ENCODE measurements at regions not wholly inside any gene's neighbourhood (a gene's known extent, or its start where the extent isn't known, plus 50 kb on each side); places are given as distances from the start of the nearest gene placed in this dataset.
A peak's percentile ranks its signal among the peaks of the same experiment; 100 is the strongest.
"Not testable (repeated sequence)": the region's sequence is repeated elsewhere in the genome, so short reads cannot be mapped to it uniquely, and the experiment has no call there.

DNA sequence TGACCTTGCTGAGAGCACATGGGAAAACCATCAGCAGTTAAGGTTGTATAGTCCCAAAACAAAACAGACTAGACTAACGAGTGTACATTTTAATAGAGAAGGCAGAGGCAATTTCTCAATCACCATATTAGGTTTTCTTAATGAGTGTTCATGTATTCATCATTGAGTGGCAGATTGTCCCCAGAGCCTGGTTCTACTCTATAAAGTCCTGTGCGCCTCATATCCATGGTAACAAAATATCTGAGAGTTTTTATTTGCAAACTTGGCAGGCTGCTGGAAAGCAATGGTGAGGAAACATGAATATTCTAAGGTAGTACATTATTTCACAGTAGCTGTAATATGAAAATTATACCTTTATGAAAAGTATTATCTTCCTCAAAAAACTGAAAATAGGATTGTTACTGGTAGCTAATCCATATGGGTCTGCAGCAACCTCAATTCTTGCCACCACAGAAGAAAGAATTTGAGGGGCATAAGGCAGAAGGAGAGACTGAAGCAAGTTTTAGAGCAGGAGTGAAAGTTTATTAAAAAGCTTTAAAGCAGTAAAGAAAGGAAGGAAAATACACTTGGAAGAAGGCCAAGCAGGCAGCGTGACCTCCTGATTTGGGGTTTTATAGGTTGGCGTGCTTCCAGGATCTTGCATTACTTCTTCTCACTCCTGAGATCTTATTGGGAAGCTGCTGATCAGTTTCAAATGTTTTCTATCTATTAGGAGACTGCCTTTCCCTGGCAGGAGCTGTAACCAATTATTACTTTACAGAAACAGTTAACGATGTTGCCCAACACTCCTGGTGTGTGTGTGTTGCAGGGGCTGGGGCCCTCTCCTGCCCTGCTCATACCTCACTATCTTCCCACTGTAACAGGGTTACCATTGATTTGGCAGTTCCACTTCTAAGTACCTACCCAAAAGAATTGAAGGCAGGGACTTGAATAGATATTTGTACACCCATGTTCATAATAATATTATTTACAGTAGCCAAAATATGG is 154.0 kb upstream of the NUDT4 start:
- peak in 1 of 2 experiments; percentile 5 for DNase-seq

DNA sequence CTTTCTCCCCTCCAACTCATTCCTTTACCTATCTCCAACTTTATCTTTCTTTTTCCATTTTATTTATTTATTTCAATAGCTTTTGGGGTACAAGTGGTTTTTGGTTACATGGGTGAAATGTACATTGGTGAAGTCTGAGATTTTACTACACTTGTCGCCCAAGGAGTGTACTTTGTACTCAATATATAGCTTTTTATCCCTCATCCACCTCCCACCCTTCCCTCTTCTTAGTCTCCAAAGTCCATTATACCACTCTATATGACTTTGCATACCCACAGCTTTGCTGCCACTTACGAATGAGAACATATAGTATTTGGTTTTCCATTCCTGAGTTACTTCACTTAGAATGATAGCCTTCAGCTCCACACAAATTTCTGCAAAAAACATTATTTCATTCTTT is 152.6 kb upstream of the NUDT4 start:
- no peak for DNase-seq

DNA sequence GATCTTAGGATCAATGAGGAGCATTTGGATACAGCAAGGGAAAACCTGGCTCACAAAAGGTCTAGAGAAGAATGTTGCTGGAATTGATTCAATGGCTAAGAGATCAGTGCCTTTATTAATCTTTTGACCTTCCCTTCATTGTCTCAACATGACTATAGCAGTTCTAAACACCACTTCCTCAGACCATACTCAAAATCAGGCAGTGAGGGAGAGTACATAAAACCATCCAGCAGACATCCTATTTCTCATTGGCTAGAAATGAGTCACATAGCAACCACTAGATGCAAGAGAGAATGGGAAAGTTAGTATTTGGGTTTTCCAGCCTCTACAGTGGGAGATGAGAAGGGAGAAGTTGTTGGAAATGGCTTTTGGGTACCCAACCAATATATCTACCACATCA is 151.4 kb upstream of the NUDT4 start:
- DNase-seq: no peak

DNA sequence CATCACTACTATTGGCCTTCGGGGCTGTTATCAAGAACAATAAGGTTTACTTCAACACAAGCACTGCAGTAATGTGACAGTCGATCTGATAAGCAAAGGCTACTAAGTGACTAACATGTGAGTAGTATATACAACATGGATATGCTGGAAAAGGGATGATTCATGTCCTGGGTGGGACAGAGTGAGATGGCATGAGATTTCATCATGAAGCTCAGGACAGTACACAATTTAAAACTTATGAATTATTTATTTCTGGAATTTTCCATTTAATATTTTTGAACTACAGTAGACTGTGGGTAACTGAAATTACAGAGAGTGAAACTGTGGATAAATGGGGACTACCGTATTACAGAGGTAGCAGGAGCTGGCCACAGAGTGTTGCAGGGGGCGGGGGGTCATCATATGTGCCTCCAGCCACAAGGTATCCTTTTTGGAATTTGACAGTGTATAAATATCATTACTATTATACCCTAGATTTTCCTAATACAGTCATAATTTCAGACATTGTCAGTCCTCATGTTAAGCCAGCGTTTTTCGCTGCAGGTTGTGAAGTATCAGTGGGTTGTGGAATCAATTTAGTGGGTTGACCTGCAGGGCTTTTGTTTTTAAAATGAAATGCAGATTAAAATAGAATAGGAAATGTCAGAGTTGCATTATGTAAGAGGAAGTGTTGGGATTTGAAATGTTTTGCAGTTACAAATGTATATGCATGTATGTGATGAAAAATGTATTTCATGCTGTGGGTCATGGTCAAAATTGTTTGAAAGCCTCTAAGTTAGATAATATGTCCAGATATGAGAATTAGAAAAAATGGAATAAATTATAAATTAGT is 148.0 kb upstream of the NUDT4 start:
- no peak for DNase-seq

DNA sequence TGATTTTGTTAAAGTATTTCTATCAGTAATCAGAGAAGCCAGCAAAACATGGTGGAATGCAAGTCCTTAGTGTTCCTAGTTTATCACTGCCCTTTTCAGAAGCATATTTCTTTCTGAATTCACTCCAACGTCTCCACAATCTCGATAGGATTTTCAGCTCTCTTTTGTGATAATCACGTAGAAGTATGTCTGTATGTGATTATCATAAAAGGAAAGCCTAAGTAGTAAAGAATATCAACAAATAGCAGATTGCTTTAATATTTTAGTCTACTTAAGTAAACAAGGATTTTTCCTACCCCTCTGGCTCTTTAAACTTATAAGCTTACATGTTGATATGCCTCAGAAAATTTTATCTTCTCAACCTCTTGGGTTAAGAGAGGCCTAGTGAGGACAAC is 147.4 kb upstream of the NUDT4 start:
- no peak for DNase-seq

DNA sequence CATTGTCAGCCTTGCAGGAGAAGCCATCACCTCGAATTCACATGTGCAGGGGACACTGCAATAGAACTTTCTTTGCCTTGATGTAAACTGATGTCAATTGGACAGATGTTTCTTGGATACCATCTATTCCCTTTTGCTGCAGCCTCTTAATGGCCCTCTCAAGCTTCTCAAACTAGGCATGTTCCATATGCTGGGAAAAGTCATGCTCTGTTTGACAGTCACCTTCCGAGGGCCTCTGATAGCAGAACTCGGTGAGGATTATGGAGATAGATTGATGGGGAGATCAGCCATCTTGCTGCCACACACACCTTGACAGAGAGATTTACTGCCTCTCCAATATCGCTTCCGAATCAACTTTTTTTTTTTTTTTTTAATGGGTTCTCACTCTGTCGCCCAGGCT is 145.8 kb upstream of the NUDT4 start:
- DNase-seq: no peak

DNA sequence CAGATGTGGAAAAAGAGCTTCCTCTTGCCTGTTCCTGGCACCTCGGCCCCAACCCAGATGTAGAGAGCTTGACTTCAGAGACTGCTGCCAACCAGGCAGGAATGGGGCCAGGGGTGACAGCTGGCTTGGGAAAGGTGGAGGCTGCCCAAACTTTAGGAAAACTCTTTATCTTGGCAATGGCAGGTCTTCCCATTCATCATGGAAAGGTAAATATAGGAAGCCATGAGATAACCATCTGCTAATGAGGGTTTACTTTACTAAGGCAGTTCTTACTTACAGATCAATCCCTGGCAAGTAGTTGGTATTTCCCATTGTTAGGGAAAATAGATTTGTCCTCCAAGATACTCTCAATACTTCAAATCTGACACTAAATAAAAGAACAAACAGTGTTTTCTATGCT is 143.1 kb upstream of the NUDT4 start:
- no peak for DNase-seq

DNA sequence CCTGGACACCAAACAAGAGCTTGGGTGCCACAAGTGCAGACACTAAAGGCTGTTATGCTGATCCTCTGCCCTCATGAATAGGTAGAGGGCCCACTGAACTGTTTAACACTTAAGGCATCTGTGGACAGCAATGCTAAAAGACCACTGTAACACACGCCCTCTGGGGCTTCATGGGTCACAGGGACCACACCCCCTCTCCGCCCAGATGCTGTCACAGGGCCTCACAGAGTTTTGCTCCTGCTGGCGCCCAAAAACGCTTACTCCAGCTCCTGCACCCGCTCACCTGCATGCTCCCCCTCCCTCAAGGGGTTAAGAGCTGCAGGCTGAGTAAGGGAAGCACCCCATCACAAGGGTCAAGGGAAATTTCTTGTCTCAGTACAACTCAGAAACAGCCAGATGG is 141.8 kb upstream of the NUDT4 start:
- no peak for DNase-seq

DNA sequence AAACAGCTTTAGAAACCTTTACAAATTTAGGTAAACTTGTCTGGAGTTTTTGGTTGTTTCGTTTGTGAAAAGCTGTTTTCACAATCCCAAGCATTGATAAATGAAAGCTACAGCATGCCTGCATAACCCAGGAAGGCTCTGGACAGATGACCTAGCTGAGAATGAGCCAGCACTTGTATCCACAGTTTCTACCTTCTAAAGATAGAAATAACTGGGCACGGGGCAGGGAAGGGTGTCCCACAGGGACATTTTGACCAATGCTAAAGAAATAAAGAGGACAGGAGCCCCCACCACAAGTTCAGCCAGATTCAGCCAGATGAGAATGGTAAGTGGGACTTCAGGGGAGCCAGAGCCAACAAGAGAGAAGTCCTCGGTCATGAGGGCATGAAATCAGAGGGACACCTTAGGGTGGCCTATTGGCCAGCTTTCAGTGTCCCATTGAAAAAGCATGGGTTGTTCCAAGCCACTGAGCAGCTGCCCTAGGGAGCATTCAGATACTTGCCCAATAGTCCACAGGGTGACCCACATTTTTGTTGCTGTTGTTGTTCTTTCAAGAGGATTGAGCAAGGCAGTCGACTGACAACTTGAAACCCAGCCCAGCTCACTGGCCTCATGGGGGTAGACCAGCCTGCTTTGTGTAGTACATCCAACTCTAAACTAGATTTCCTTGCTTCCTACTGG is 140.3 kb upstream of the NUDT4 start:
- DNase-seq: no peak

DNA sequence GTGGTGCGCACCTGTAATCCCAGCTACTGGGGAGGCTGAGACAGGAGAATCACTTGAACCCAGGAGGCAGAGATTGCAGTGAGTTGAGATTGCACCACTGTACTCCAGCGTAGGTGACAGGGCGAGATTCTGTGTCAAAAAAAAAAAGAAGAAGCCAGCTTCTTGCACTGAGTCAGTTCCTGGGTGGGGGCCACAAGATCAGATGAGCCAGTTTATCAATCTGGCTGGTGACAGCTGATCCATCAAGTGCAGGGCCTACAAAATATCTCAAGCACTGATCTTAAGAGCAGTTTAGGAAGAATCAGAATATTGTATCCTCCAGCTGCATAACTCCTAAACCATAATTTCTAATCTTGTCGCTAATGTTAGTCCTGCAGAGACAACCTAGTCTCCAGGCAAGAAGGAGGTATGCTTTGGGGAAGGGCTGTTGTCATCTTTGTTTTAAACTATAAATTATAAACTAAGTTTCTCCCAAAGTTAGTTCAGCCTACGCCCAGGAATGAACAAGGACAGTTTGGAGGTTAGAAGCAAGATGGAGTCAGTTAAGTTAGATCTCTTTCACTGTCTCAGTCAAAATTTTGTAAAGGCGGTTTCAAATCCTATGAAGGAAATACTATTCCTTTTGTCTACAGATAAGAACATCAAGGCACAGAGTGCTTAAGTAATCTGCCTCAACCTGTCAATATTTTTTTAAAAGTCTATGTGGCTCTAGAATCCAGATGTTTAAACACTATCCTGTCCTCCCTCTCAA is 139.0 kb upstream of the NUDT4 start:
- DNase-seq: not testable (repeated sequence)

DNA sequence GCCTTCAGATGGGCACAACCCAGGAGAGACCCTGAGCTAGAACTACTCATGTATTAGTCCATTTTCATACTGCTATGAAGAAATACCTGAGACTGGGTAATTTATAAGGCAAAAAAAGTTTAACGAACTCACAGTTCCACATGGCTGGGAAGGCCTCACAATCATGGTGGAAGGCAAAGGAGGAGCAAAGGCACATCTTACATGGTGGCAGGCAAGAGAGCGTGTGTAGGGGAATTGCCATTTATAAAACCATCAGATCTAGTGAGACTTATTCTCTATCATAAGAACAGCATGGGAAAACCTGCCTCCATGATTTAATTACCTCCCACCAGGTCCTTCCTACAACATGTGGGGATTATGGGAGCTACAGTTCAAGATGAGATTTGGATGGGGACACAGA is 137.9 kb upstream of the NUDT4 start:
- DNase-seq: not testable (repeated sequence)

DNA sequence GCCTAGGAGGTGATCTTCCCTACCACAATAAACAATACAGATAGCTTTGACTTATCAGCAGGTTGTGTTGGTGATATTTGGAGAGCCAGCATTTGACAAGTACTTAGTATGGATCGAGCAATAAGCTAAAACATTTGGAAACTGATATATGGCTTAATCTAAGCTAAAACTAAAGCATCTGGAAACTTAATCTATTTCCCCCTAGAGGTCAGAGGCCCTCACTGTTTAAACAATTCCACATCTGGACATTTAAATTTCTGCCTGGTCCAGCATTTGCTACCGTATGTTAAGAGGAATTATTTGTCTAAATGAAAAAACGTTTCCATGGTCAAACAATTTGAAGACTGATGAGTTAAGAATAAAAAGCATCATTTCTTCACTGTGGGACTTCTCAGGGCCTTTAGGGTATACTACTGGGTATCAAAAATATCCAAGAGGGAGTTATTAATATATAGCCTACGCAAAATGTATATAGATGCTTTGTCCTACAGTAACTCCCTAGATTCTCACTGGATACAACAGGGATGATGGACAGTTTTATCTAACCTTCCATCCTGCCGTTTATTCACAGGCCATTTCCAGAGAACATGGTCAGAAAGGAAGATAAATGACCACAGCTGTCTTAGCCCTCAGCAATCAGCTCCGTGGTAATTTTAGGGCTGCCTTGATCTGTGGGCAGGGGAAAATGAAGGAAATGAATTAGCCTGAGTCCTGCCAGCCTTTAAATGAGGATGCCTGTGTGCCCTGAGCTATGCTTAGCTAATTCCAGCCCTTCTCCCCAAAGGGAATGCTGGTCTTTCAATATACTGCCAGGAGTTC is 135.4 kb upstream of the NUDT4 start:
- DNase-seq: peak in 1 of 2 experiments; percentile 13

DNA sequence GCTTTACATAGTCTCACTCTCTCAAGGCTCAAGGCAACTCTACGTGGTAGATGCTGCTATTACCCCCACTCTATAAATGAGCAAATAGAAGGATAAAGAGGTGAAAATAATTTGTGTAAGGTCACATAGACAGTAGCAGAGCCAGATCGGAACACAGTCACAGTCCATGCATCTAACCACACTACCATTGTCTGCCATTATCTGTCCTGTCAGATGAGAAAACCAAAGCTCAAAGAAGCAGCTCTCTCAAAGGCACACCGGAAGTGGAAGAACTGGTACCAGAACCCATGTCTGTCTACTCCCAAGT is 134.4 kb upstream of the NUDT4 start:
- DNase-seq: no peak

DNA sequence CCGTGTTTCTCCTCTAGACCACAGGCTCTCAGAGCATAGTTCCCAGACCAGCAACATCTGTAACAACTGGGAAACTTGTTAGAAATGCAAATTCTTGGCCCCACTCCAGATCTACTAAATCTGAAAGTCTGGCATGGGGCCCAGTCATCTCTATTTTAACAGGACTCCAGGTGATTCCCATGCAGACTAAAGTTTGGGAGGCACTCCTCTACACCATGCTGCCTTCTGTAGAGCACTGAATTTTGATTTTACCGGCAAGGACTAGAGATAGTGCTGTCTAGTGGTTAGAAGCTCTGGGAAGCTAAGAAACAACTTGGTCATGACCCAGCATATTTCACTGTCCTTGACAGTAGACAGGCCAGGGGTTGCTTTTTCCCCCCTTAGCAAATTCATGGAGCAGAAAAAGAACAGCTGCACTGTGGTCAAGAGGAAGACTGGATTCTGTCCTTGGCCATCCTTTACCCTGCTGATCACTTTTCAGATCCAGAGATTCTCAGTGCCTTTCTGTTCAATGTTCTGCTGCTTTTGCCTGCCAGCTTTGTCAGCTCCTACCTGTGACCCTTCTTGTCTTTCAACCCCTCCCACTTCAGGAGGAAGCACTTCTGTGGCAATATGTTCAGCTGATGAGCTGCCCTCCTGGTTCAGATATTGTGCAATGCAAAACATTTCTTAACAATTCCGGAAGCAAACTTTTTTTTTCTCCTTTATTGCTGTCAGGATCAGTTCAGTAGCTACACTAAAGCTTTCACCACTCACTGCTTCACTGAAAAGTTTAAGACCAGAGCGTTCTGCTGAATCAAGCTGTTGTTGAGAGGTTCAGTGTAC is 133.8 kb upstream of the NUDT4 start:
- peak; percentile 84 to 87 for DNase-seq

DNA sequence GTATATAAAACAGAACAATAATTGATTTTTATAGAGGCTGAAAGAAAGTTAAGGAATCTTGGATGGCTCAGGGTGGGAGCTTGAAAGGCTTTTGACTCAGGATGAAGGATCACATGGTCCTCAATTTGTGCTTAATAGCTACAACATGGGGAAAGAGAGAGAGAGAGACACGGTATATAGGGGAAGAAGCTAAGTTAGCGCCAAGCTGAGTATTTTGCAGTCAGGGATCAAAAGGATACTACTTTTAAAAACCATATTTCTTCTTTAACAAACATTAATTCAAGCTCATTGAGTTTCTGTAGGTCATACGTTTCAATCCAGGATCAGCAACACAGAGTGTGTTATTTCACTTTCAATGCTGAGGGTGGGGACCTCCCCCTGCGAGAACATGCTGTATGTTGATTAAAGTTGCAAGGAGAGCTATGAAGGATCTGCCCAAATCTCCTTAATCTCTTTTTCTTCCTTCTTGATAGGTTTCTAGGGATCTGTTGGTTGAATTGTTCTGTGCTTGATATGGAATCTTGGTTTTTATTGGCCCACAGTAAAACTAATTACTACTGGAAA is 133.1 kb upstream of the NUDT4 start:
- DNase-seq: peak in 1 of 2 experiments; percentile 51

DNA sequence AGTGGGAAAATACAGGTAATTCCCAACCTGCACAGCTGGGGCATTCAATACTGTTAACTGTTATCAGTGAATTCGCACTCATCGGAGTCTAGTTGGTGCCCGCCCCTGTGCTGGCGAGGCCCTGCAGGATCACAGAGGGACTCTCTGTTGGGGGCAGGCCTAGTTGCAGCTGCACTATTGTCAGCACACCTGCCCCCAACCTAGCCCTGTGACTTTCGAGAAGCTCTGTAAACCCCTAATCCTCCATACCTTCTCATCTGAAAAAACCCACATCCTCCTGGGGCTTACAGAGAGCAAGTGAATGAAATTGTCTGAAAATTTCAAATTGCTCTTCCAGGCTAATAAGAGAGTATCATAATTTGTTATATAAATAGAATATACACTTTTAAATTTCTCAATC is 132.2 kb upstream of the NUDT4 start:
- DNase-seq: no peak

DNA sequence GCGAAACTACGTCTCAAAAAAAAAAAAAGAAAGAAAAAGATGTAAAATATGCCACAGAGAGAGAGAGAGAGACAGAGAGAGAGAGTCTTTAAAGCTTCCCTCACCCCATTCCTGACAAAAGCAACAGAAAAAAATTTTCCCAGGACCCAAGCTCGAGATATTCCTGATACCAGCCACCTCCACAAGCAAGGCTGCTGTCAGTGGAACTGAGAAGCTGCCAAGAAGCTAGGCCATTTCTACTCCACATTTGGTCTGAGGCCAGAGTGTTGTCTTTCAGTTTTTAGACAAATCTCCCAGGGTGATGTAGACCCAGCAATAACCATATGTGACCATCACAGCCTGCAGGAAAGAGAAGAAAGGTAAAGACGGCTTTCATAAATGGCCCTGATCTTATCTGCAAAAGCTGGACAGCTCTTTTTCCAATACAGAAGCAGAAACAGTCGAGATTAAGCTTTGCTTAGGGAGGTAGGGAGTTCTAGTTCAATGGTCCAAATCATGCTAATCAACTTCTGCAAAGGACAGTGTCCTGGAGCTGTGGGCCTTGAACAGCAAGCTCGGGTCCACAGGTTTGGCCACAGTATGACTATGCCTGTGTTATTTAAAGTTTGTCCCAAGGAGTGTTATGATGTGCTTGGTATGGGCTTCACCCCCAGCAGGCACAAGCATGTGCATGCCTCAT is 130.3 kb upstream of the NUDT4 start:
- no peak for DNase-seq

DNA sequence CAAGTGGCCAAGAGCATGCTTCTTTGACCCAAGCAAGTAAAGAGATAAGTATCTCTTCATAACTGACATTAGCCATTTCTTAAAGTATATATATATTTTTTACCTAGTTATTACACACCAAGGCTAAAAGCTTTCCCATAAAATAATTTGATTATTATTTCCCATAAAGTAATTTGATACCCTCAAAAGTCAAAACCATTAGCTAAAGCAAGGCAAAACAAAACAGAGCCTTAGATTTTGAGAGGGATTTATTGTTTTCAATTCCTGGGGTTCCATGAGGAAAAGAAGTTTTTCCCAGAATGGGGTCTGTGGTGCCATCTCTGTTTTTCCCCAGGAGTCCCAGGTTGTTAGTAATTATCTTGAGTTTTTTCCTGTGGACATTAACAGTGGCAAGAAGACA is 125.5 kb upstream of the NUDT4 start:
- DNase-seq: no peak

DNA sequence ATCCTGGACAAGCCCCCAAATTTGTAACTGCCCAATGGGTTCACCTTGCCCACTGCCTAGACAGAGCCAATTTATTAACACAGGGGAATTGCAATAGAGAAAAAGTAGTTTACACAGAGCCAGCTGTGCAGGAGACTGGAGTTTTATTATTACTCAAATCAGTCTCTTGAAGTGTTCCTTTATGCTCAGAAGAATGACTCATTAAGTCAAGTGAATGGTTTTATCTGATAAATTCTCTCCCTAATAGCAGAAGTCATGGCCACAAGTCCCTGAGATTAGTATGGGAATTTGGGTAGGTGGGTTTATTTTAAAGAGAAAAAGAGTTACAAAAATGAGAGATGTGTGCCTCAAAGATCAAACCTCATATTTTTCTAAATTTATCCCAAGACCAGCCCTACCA is 122.8 kb upstream of the NUDT4 start:
- DNase-seq: no peak

Data from Kasumi-1 (cell line).